ENCODE measurements at regions not wholly inside any gene's neighbourhood (a gene's known extent, or its start where the extent isn't known, plus 50 kb on each side); places are given as distances from the start of the nearest gene placed in this dataset.
A peak's percentile ranks its signal among the peaks of the same experiment; 100 is the strongest.

GRCh38 chr3:59450946-59451763 is 401.3 kb upstream of the CFAP20DC start:
- H3K27ac Mint-ChIP-seq, result peak overlapping the region; percentile 78
- ATAC-seq, result peak; percentile 96
- H3K4me1 Mint-ChIP-seq, result peaks cover 66% of the 10 kb centered on the region
- H3K4me3 Mint-ChIP-seq, result peak overlapping the region; percentile 57
- H3K36me3 Mint-ChIP-seq, result no peaks in the 10 kb centered on the region
- H3K9me3 Mint-ChIP-seq, result no peaks in the 10 kb centered on the region
- DNase-seq (ENCODE audit: low spot score in 2 of 2), result peak; percentile 34 to 80

GRCh38 chr3:59450437-59450836 is 400.6 kb upstream of the CFAP20DC start:
- H3K9me3 Mint-ChIP-seq, result no peaks in the 10 kb centered on the region
- DNase-seq (ENCODE audit: low spot score in 2 of 2) (no peak), ATAC-seq (no peak)
- H3K27ac Mint-ChIP-seq, result peak overlapping the region; percentile 78
- peak overlapping the region; percentile 57 for H3K4me3 Mint-ChIP-seq
- H3K36me3 Mint-ChIP-seq, result no peaks in the 10 kb centered on the region
- H3K4me1 Mint-ChIP-seq, result peaks cover 66% of the 10 kb centered on the region

GRCh38 chr3:59446775-59447465 is 397.1 kb upstream of the CFAP20DC start:
- H3K36me3 Mint-ChIP-seq, result peaks cover 4% of the 10 kb centered on the region
- peaks cover 62% of the 10 kb centered on the region for H3K4me1 Mint-ChIP-seq
- DNase-seq (ENCODE audit: low spot score in 2 of 2) (no peak), ATAC-seq (no peak)
- no peak overlapping the region for H3K4me3 Mint-ChIP-seq
- no peak overlapping the region for H3K27ac Mint-ChIP-seq
- H3K9me3 Mint-ChIP-seq, result no peaks in the 10 kb centered on the region

- Mint-ChIP-seq H3K4me1 (peaks cover 40% of the 10 kb centered on the region), H3K9me3 (no peaks in the 10 kb centered on the region), H3K4me3 (peak overlapping the region; percentile 51), H3K36me3 (peaks cover 4% of the 10 kb centered on the region), H3K27ac (no peak overlapping the region)
- ATAC-seq (no peak), DNase-seq (ENCODE audit: low spot score in 2 of 2) (no peak)
Measured at GRCh38 chr3:59444676-59445075, 394.9 kb upstream of the CFAP20DC start.

GRCh38 chr3:59444294-59444671 is 394.5 kb upstream of the CFAP20DC start:
- peak overlapping the region; percentile 51 for H3K4me3 Mint-ChIP-seq
- peak overlapping the region; percentile 70 for H3K27ac Mint-ChIP-seq
- DNase-seq (ENCODE audit: low spot score in 2 of 2) (no peak), ATAC-seq (peak; percentile 93)
- H3K36me3 Mint-ChIP-seq, result peaks cover 4% of the 10 kb centered on the region
- H3K4me1 Mint-ChIP-seq, result peaks cover 36% of the 10 kb centered on the region
- H3K9me3 Mint-ChIP-seq, result no peaks in the 10 kb centered on the region

GRCh38 chr3:59443618-59444293 is 393.9 kb upstream of the CFAP20DC start:
- Mint-ChIP-seq H3K4me3 (peak overlapping the region; percentile 51), H3K9me3 (no peaks in the 10 kb centered on the region), H3K27ac (peak overlapping the region; percentile 70), H3K4me1 (peaks cover 31% of the 10 kb centered on the region), H3K36me3 (peaks cover 4% of the 10 kb centered on the region)
- no peak for DNase-seq (ENCODE audit: low spot score in 2 of 2)
- ATAC-seq, result peak; percentile 60

GRCh38 chr3:59442046-59442445 is 392.2 kb upstream of the CFAP20DC start:
- no peaks in the 10 kb centered on the region for H3K9me3 Mint-ChIP-seq
- H3K4me1 Mint-ChIP-seq, result peaks cover 19% of the 10 kb centered on the region
- H3K36me3 Mint-ChIP-seq, result peaks cover 4% of the 10 kb centered on the region
- H3K4me3 Mint-ChIP-seq, result no peak overlapping the region
- DNase-seq (ENCODE audit: low spot score in 2 of 2), result no peak
- ATAC-seq, result no peak
- H3K27ac Mint-ChIP-seq, result no peak overlapping the region

GRCh38 chr3:59440285-59441028 is 390.6 kb upstream of the CFAP20DC start:
- no peak for DNase-seq (ENCODE audit: low spot score in 2 of 2)
- peaks cover 13% of the 10 kb centered on the region for H3K4me1 Mint-ChIP-seq
- no peak overlapping the region for H3K27ac Mint-ChIP-seq
- H3K36me3 Mint-ChIP-seq, result peaks cover 4% of the 10 kb centered on the region
- ATAC-seq, result no peak
- no peaks in the 10 kb centered on the region for H3K9me3 Mint-ChIP-seq
- H3K4me3 Mint-ChIP-seq, result no peak overlapping the region

- no peak for DNase-seq (ENCODE audit: low spot score in 2 of 2)
- Mint-ChIP-seq H3K27ac (no peak overlapping the region), H3K4me1 (no peaks in the 10 kb centered on the region), H3K36me3 (no peaks in the 10 kb centered on the region), H3K4me3 (no peak overlapping the region), H3K9me3 (peaks cover 6% of the 10 kb centered on the region)
- no peak for ATAC-seq
Measured at GRCh38 chr3:59438492-59438891, 388.7 kb upstream of the CFAP20DC start.

GRCh38 chr3:59436164-59436958 is 386.5 kb upstream of the CFAP20DC start:
- no peaks in the 10 kb centered on the region for H3K4me1 Mint-ChIP-seq
- H3K36me3 Mint-ChIP-seq, result no peaks in the 10 kb centered on the region
- ATAC-seq, result no peak
- H3K27ac Mint-ChIP-seq, result no peak overlapping the region
- peaks cover 10% of the 10 kb centered on the region for H3K9me3 Mint-ChIP-seq
- no peak for DNase-seq (ENCODE audit: low spot score in 2 of 2)
- no peak overlapping the region for H3K4me3 Mint-ChIP-seq

- peaks cover 5% of the 10 kb centered on the region for H3K4me1 Mint-ChIP-seq
- H3K4me3 Mint-ChIP-seq, result no peak overlapping the region
- H3K36me3 Mint-ChIP-seq, result no peaks in the 10 kb centered on the region
- peaks cover 10% of the 10 kb centered on the region for H3K9me3 Mint-ChIP-seq
- no peak overlapping the region for H3K27ac Mint-ChIP-seq
- DNase-seq (ENCODE audit: low spot score in 2 of 2) (no peak), ATAC-seq (no peak)
Measured at GRCh38 chr3:59433546-59433945, 383.7 kb upstream of the CFAP20DC start.

GRCh38 chr3:59432665-59433064 is 382.8 kb upstream of the CFAP20DC start:
- DNase-seq (ENCODE audit: low spot score in 2 of 2), result no peak
- peaks cover 10% of the 10 kb centered on the region for H3K9me3 Mint-ChIP-seq
- H3K4me1 Mint-ChIP-seq, result peaks cover 14% of the 10 kb centered on the region
- no peaks in the 10 kb centered on the region for H3K36me3 Mint-ChIP-seq
- no peak overlapping the region for H3K27ac Mint-ChIP-seq
- H3K4me3 Mint-ChIP-seq, result no peak overlapping the region
- ATAC-seq, result no peak

GRCh38 chr3:59430341-59430740 is 380.5 kb upstream of the CFAP20DC start:
- Mint-ChIP-seq H3K36me3 (no peaks in the 10 kb centered on the region), H3K9me3 (peaks cover 10% of the 10 kb centered on the region), H3K27ac (no peak overlapping the region), H3K4me1 (peaks cover 37% of the 10 kb centered on the region), H3K4me3 (no peak overlapping the region)
- no peak for ATAC-seq
- no peak for DNase-seq (ENCODE audit: low spot score in 2 of 2)

- DNase-seq (ENCODE audit: low spot score in 2 of 2) (no peak), ATAC-seq (no peak)
- Mint-ChIP-seq H3K36me3 (no peaks in the 10 kb centered on the region), H3K4me1 (peaks cover 48% of the 10 kb centered on the region), H3K27ac (no peak overlapping the region), H3K4me3 (no peak overlapping the region), H3K9me3 (peaks cover 8% of the 10 kb centered on the region)
Measured at GRCh38 chr3:59429198-59429597, 379.4 kb upstream of the CFAP20DC start.
